Nephron progenitor cell (in vitro differentiated cells): ENCODE measurements at regions not wholly inside any gene's neighbourhood (a gene's known extent, or its start where the extent isn't known, plus 50 kb on each side); places are given as distances from the start of the nearest gene placed in this dataset.

Source experiments
- DNase-seq: peaks from one replicate; pipeline ENCODE4 v3.0.0; 2021
- H3K27ac Mint-ChIP-seq: 2 replicates; pipeline ENCODE4 v1.8.0; 2021; ENCODE audit warnings: mild to moderate bottlenecking, moderate library complexity, mixed read lengths
- H3K27me3 Mint-ChIP-seq: 2 replicates; pipeline ENCODE4 v1.8.0; 2021; ENCODE audit warnings: mild to moderate bottlenecking, low read depth, mixed read lengths; ENCODE audit not compliant: poor library complexity
- H3K36me3 Mint-ChIP-seq: 2 replicates; pipeline ENCODE4 v1.8.0; 2021; ENCODE audit warnings: low read depth, mixed read lengths
- H3K4me1 Mint-ChIP-seq: 2 replicates; pipeline ENCODE4 v1.8.0; 2021; ENCODE audit warnings: mixed read lengths
- H3K4me3 Mint-ChIP-seq: 2 replicates; pipeline ENCODE4 v1.8.0; 2021; ENCODE audit warnings: mild to moderate bottlenecking, moderate library complexity, mixed read lengths
- H3K9me3 Mint-ChIP-seq: 2 replicates; pipeline ENCODE4 v1.8.0; 2021; ENCODE audit warnings: mild to moderate bottlenecking, moderate library complexity, mixed read lengths
- TF ChIP-seq, protein P1 (sequence below): fragments of 200-600 bp; sonication (generic); IDR thresholded peaks from 2 replicates; pipeline ENCODE4 v1.5.0; 2021; ENCODE audit warnings: antibody characterized with exemption

DNA sequence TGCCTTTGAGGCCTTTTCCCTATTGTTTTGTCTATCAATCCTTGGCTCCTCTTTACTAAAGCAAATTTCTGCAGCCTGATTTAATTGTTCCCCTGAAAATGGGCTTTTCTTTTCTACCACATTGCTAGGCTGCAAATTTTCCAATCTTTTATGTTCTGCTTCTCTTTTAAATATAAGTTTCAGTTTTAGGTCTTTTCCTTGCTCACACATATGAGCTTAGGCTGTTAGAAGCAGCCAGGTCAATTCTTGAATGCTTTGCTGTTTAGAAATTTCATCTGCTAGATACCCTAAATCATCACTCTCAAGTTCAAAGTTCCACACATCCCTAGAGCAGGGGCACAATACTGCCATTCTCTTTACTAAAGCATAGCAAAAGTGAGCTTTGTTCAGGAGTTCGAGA, 159.6 kb downstream of the ARL4A start:
- H3K9me3 Mint-ChIP-seq, result peaks cover 52% of the 10 kb centered on the region
- no peak overlapping the region for H3K27ac Mint-ChIP-seq
- H3K4me1 Mint-ChIP-seq, result no peaks in the 10 kb centered on the region
- no peak for DNase-seq
- peaks cover 27% of the 10 kb centered on the region for H3K36me3 Mint-ChIP-seq
- peaks cover 3% of the 10 kb centered on the region for H3K27me3 Mint-ChIP-seq
- H3K4me3 Mint-ChIP-seq, result no peak overlapping the region
- TF ChIP-seq, protein P1, sequence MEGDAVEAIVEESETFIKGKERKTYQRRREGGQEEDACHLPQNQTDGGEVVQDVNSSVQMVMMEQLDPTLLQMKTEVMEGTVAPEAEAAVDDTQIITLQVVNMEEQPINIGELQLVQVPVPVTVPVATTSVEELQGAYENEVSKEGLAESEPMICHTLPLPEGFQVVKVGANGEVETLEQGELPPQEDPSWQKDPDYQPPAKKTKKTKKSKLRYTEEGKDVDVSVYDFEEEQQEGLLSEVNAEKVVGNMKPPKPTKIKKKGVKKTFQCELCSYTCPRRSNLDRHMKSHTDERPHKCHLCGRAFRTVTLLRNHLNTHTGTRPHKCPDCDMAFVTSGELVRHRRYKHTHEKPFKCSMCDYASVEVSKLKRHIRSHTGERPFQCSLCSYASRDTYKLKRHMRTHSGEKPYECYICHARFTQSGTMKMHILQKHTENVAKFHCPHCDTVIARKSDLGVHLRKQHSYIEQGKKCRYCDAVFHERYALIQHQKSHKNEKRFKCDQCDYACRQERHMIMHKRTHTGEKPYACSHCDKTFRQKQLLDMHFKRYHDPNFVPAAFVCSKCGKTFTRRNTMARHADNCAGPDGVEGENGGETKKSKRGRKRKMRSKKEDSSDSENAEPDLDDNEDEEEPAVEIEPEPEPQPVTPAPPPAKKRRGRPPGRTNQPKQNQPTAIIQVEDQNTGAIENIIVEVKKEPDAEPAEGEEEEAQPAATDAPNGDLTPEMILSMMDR, result no peak

DNA sequence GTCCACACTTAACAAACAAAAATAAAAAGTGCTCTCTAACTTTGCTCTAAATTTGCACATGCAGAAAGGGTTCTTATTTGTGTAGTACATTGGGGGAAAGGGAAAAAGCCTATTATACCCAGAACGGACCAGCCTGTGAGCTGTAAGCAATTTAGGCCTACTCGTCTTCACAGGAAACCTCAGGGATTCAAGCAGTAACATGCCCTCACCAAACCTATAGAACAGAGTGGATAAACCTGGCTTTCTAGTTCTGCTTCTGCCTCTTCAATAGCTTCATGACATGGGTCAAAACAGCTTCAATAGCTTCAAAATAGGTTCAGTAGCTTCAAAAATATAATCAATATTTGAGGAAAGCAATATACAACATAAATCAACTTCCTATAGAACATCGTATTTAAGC, 163.7 kb downstream of the ARL4A start:
- TF ChIP-seq, protein P1, result no peak
- peaks cover 3% of the 10 kb centered on the region for H3K27me3 Mint-ChIP-seq
- H3K9me3 Mint-ChIP-seq, result peaks cover 22% of the 10 kb centered on the region
- H3K27ac Mint-ChIP-seq, result no peak overlapping the region
- no peak overlapping the region for H3K4me3 Mint-ChIP-seq
- no peaks in the 10 kb centered on the region for H3K4me1 Mint-ChIP-seq
- H3K36me3 Mint-ChIP-seq, result peaks cover 5% of the 10 kb centered on the region
- DNase-seq, result no peak

DNA sequence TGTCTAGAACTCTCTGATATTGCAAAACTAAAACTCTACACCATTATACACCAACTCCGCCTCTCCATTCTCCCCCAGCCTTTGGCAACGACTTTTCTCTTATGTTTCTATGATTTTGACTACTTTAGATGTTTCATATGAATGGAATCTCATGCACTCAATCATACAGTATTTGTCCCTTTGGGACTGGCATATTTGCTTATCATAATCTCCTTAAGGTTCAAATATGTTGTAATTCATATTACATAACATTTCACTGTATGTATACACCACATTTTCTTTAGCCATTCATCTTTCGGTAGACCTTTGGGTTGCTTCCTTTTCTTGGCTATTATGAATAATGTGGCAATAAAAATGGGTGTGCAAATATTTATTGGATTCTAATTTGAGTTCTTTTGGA, 164.4 kb downstream of the ARL4A start:
- H3K4me1 Mint-ChIP-seq, result no peaks in the 10 kb centered on the region
- H3K27ac Mint-ChIP-seq, result no peak overlapping the region
- peaks cover 3% of the 10 kb centered on the region for H3K27me3 Mint-ChIP-seq
- TF ChIP-seq, protein P1, result no peak
- no peak for DNase-seq
- H3K4me3 Mint-ChIP-seq, result no peak overlapping the region
- peaks cover 19% of the 10 kb centered on the region for H3K9me3 Mint-ChIP-seq
- peaks cover 4% of the 10 kb centered on the region for H3K36me3 Mint-ChIP-seq

DNA sequence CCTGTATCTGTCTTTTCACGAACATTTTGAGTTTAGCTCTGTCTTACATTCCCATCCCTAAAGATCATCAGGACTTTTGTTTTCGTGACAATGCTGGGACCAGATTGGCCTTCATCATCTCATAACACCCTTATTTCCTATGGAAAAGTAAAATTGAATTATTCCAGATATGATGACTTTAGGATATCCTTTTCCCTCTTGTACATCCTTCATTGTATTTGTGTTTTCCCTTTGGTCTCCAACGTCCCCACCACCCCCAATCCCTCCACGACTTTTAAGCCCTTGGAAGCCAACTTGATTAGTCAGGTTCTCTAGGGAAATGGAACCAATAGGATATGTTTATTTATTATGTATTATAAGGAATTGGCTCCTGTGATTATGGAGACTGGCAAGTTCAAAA, 167.6 kb downstream of the ARL4A start:
- Mint-ChIP-seq H3K4me1 (no peaks in the 10 kb centered on the region), H3K27me3 (no peaks in the 10 kb centered on the region), H3K27ac (no peak overlapping the region), H3K9me3 (peaks cover 8% of the 10 kb centered on the region), H3K4me3 (no peak overlapping the region), H3K36me3 (no peaks in the 10 kb centered on the region)
- no peak for DNase-seq
- TF ChIP-seq, protein P1, result no peak

DNA sequence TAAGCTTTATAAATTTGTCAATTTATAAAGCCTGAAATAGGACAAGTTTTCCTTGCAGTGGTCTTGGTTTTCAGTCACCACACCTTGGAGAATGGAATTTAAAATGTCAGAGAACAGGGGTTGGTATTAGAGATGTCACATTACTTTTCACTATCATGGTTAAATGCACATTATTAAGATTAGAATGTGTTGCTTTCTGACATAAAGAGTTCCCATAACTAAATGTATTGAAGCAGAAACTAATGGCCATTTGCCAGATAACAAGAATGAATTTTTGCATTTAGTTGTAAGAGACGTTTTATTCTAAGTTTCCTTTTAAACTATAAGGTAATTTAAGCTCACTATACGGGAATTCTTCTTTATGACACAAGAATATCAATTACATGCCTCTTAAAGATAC, 172.3 kb downstream of the ARL4A start:
- H3K36me3 Mint-ChIP-seq, result no peaks in the 10 kb centered on the region
- DNase-seq, result no peak
- TF ChIP-seq, protein P1, result no peak
- H3K27ac Mint-ChIP-seq, result no peak overlapping the region
- H3K4me3 Mint-ChIP-seq, result no peak overlapping the region
- no peaks in the 10 kb centered on the region for H3K9me3 Mint-ChIP-seq
- H3K4me1 Mint-ChIP-seq, result no peaks in the 10 kb centered on the region
- no peaks in the 10 kb centered on the region for H3K27me3 Mint-ChIP-seq

DNA sequence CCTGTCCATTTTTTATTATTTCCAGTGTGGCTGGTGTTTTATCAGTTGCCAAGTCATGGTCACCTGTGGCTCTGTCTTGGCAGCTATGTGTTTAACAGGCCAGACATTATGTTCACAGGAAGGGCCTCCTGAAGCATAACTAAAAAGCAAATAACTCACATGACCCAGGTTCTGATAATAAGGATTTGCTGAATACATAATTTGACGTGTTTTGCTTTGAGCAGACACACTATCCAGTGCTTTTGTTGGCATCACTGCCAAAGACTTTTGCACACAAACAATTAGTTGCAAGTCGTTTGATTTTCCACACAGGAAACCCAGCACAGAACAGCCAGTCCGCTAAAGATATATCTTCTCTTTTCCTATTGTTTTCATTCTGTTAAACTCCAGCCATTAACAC, 173.6 kb downstream of the ARL4A start:
- DNase-seq, result no peak
- no peak overlapping the region for H3K27ac Mint-ChIP-seq
- no peak overlapping the region for H3K4me3 Mint-ChIP-seq
- TF ChIP-seq, protein P1, result no peak
- H3K4me1 Mint-ChIP-seq, result peaks cover 10% of the 10 kb centered on the region
- H3K36me3 Mint-ChIP-seq, result no peaks in the 10 kb centered on the region
- no peaks in the 10 kb centered on the region for H3K9me3 Mint-ChIP-seq
- H3K27me3 Mint-ChIP-seq, result no peaks in the 10 kb centered on the region
